CD4-positive, alpha-beta T cell treated with Interleukin-6 for 4 hours (primary cell): ENCODE measurements at regions not wholly inside any gene's neighbourhood (a gene's known extent, or its start where the extent isn't known, plus 50 kb on each side); places are given as distances from the start of the nearest gene placed in this dataset.
"Not testable (repeated sequence)": the region's sequence is repeated elsewhere in the genome, so short reads cannot be mapped to it uniquely, and the experiment has no call there.

Experiments used
- DNase-seq: peaks from one replicate; pipeline ENCODE4 v3.0.0-alpha.2; 2020; ENCODE audit warnings: mixed read lengths

GRCh38 chr6:113694278-113695077, 162.7 kb upstream of the MARCKS start:
- DNase-seq, result no peak

- DNase-seq, result no peak
Measured at GRCh38 chr6:113695516-113695915, 161.6 kb upstream of the MARCKS start.

GRCh38 chr6:113696960-113697359, 160.2 kb upstream of the MARCKS start:
- no peak for DNase-seq

GRCh38 chr6:113697632-113698410, 159.3 kb upstream of the MARCKS start:
- DNase-seq, result no peak

GRCh38 chr6:113699239-113699638, 157.9 kb upstream of the MARCKS start:
- DNase-seq, result no peak

- DNase-seq, result no peak
Measured at GRCh38 chr6:113701552-113702254, 155.4 kb upstream of the MARCKS start.

- DNase-seq, result no peak
Measured at GRCh38 chr6:113707194-113707593, 150.0 kb upstream of the MARCKS start.

GRCh38 chr6:113709936-113710509, 147.1 kb upstream of the MARCKS start:
- DNase-seq, result no peak

GRCh38 chr6:113713665-113714064, 143.5 kb upstream of the MARCKS start:
- no peak for DNase-seq

- no peak for DNase-seq
Measured at GRCh38 chr6:113718588-113718987, 138.6 kb upstream of the MARCKS start.

- DNase-seq, result no peak
Measured at GRCh38 chr6:113719064-113719463, 138.1 kb upstream of the MARCKS start.

GRCh38 chr6:113719545-113719944, 137.6 kb upstream of the MARCKS start:
- no peak for DNase-seq

GRCh38 chr6:113723182-113723581, 134.0 kb upstream of the MARCKS start:
- no peak for DNase-seq

GRCh38 chr6:113724927-113725326, 132.2 kb upstream of the MARCKS start:
- DNase-seq, result not testable (repeated sequence)

- no peak for DNase-seq
Measured at GRCh38 chr6:113731541-113731940, 125.6 kb upstream of the MARCKS start.

- no peak for DNase-seq
Measured at GRCh38 chr6:113732384-113732966, 124.7 kb upstream of the MARCKS start.

- no peak for DNase-seq
Measured at GRCh38 chr6:113733381-113733780, 123.8 kb upstream of the MARCKS start.

- no peak for DNase-seq
Measured at GRCh38 chr6:113734982-113735381, 122.2 kb upstream of the MARCKS start.

GRCh38 chr6:113735491-113735890, 121.7 kb upstream of the MARCKS start:
- DNase-seq, result no peak

GRCh38 chr6:113736978-113737377, 120.2 kb upstream of the MARCKS start:
- DNase-seq, result no peak

- DNase-seq, result no peak
Measured at GRCh38 chr6:113739041-113739655, 118.0 kb upstream of the MARCKS start.

- no peak for DNase-seq
Measured at GRCh38 chr6:113741651-113742050, 115.5 kb upstream of the MARCKS start.
